ENCODE measurements at regions not wholly inside any gene's neighbourhood (a gene's known extent, or its start where the extent isn't known, plus 50 kb on each side); places are given as distances from the start of the nearest gene placed in this dataset.
"Not testable (repeated sequence)": the region's sequence is repeated elsewhere in the genome, so short reads cannot be mapped to it uniquely, and the experiment has no call there.

DNA sequence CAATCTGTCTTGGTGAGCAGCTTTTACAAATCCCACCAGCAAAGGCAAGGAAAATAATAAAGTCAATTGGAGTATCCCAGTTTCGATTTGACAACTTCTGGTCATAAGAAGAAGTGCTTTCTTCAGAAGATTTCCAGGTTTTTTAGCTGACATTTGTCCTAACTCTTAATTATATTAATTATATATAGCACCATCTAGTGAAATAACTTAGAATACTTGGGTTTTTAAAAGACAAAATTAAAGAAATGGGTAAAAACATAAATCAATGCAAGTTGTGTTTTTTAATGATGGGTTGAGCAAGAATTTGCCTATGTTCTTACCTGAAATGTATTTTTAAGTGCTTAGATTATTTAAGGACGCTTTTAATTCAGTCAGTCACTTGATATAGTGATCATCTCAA is 421.8 kb downstream of the ACTL7B start:
- TF ChIP-seq, protein P1, sequence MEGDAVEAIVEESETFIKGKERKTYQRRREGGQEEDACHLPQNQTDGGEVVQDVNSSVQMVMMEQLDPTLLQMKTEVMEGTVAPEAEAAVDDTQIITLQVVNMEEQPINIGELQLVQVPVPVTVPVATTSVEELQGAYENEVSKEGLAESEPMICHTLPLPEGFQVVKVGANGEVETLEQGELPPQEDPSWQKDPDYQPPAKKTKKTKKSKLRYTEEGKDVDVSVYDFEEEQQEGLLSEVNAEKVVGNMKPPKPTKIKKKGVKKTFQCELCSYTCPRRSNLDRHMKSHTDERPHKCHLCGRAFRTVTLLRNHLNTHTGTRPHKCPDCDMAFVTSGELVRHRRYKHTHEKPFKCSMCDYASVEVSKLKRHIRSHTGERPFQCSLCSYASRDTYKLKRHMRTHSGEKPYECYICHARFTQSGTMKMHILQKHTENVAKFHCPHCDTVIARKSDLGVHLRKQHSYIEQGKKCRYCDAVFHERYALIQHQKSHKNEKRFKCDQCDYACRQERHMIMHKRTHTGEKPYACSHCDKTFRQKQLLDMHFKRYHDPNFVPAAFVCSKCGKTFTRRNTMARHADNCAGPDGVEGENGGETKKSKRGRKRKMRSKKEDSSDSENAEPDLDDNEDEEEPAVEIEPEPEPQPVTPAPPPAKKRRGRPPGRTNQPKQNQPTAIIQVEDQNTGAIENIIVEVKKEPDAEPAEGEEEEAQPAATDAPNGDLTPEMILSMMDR (IDR thresholded peaks at IDR 0.05; ENCODE audit: borderline replicate concordance, insufficient read depth, low read depth, low read length) = no peak
- H3K4me3 ChIP-seq (ENCODE audit: low read depth, low read length) = no peak overlapping the region

DNA sequence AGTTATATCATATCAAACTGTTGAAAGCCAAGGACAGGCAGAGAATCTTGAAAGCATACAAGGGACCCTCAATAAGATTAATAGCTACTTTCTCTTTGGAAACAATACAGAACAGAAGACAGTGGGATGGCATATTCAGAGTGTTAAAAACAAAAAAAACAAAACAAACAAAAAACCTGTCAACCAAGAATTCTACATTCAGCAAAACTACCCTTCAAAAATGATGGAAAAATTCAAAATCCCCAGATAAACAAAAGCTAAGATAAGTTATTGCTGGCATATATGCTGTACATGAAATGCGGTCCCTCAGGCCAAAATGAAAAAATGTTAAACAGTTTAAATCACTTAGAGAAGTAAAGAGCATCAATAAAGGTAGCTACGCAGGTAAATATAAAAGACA is 425.1 kb downstream of the ACTL7B start:
- TF ChIP-seq, protein P1 (IDR thresholded peaks at IDR 0.05; ENCODE audit: borderline replicate concordance, insufficient read depth, low read depth, low read length) = no peak
- no peak overlapping the region for H3K4me3 ChIP-seq (ENCODE audit: low read depth, low read length)

DNA sequence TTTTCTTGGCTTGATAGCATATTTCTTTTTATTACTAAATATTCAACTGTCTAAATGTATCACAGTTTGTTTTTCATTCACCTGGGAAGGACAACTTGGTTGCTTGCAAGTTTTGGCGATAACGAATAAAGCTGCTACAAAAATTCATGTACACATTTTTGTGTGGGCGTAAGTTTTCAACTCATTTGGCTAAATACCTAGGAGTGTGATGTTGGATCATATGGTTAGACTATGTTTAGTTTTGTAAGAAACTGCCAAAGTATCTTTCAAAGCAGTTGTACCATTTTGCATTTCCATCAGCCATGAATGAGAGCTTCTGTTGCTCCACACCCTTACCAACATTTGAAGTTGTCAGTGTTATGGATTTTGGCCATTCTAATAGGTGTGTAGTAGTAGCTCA is 428.0 kb downstream of the ACTL7B start:
- no peak overlapping the region for H3K4me3 ChIP-seq (ENCODE audit: low read depth, low read length)
- TF ChIP-seq, protein P1 (IDR thresholded peaks at IDR 0.05; ENCODE audit: borderline replicate concordance, insufficient read depth, low read depth, low read length) = no peak

DNA sequence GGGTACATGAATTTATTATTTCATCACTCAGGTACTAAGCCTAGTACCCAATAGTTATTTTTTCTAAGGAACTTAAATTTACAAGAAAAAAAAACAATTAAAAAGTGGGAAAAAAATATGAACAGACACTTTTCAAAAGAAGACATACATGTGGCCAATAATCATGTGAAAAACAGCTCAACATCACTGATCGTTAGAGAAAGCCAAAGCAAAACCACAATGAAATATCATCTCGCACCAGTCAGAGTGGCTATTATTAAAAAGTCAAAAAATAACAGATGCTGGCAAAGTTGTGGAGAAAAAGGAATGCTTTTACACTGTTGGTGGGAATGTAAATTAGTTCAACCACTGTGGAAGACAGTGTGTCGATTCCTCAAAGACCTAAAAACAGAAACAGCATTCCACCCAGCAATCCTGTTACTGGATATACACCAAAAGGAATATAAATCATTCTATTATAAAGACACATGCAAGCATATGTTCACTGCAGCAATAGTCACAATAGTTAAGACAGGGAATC is 429.3 kb downstream of the ACTL7B start:
- not testable (repeated sequence) for H3K4me3 ChIP-seq (ENCODE audit: low read depth, low read length)

DNA sequence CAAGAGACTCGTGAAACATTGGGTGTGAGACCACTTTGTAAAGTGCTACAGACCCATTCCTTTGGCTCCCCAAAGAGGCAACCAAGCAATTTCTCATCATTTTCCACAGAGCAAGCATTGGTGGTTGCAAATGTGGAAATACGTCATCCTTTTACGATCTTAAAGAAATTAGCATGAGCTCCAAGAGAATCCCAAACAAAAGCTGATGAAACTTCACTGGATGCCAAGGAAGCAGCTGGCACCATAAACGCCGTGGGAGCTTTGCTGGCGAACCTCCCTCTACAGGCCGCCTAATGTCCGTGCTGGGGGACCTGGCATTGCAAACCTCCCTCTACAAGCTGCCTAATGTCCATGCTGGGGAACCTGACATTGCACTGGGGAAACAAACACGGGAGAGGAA is 432.4 kb downstream of the ACTL7B start:
- TF ChIP-seq, protein P1 (IDR thresholded peaks at IDR 0.05; ENCODE audit: borderline replicate concordance, insufficient read depth, low read depth, low read length) = no peak
- no peak overlapping the region for H3K4me3 ChIP-seq (ENCODE audit: low read depth, low read length)

DNA sequence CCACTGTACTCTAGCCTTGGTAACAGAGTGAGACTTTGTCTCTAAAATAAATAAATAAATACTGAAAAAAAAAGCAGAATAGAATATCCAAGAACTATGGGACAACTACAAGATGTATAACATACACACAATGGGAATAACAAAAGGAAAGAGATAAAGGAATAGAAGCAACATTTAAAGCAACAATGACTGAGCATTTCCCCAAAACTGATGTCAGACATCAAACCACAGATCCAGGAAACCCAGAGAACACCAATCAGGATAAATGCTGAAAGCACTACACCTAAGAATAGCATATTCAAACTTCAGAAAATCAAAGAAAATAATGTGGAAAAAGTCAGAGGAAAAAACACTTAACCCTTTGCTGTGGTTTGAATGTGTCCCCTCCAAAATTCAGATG is 436.4 kb downstream of the ACTL7B start:
- H3K4me3 ChIP-seq (ENCODE audit: low read depth, low read length) = no peak overlapping the region
- TF ChIP-seq, protein P1 (IDR thresholded peaks at IDR 0.05; ENCODE audit: borderline replicate concordance, insufficient read depth, low read depth, low read length) = no peak

DNA sequence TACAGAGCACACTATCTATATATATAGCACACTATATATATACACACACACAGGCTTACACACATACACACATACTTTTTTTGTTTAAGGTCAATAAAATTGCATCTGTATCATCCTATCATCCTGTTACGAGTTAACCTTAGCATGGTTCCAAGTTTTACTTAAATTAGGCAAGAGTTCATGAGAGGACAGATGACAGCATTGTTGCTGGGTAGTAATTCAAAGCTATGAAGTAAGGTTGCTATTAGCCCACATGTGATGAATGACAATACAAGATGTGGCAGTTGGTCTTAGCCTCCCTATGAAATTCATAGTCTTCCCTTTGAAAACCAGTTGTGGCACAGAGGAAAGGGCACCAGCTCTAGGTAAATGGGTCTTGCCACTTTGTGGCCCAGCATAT is 438.1 kb downstream of the ACTL7B start:
- TF ChIP-seq, protein P1 (IDR thresholded peaks at IDR 0.05; ENCODE audit: borderline replicate concordance, insufficient read depth, low read depth, low read length) = no peak
- H3K4me3 ChIP-seq (ENCODE audit: low read depth, low read length) = no peak overlapping the region

DNA sequence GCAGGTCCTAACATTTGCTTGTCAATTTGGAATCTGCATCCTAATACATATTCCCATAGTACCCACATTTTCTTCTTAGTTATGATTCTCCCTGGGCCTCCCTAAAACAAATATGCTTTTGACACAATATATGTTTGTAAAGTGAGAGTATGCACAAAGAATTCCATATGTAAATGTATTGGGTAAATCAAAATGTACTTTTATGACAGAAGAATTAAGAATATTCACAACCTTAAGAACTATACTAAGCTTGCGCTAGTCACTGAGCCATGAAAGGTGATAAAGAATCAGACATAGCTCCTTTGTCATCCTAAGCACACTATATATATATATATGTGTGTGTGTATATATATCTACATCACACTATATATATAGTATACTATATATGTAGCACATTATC is 438.5 kb downstream of the ACTL7B start:
- no peak overlapping the region for H3K4me3 ChIP-seq (ENCODE audit: low read depth, low read length)
- TF ChIP-seq, protein P1 (IDR thresholded peaks at IDR 0.05; ENCODE audit: borderline replicate concordance, insufficient read depth, low read depth, low read length) = no peak

Measured in GM12875 (cell line).